ENCODE measurements at regions not wholly inside any gene's neighbourhood (a gene's known extent, or its start where the extent isn't known, plus 50 kb on each side); places are given as distances from the start of the nearest gene placed in this dataset.

DNA sequence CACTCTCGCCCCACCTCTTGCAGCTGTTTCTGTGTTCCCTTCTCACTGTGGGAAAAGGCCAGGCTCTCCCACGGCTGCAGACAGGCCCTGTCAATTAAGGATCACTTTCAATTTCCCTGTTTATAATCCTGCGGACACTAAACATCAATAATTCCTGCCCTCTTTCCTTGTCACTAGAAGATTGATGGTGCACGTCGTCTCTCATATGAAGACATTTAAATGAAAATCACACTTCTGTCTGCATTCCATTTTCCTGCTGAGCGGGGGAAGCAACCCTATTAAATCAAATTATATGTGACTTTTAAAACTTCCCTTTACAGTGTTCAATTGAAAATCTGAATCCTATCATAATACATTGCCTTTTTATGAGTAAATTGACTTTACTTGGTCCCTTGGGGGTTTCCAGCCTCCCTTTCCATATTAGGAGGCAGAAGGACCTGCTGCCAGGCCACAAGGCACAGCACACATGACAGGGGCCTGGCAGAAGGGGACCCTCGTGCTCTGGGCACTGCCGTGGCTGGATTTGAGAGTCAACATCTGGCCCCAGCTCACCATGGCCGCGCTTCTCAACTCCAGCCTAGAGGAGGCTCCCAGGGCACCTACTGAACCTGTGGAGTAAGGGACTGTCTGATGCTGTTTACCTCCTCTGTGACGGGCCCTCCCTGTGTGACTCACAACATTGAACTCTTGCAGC is 311.0 kb upstream of the IRX4 start:
- TF ChIP-seq, protein P1, sequence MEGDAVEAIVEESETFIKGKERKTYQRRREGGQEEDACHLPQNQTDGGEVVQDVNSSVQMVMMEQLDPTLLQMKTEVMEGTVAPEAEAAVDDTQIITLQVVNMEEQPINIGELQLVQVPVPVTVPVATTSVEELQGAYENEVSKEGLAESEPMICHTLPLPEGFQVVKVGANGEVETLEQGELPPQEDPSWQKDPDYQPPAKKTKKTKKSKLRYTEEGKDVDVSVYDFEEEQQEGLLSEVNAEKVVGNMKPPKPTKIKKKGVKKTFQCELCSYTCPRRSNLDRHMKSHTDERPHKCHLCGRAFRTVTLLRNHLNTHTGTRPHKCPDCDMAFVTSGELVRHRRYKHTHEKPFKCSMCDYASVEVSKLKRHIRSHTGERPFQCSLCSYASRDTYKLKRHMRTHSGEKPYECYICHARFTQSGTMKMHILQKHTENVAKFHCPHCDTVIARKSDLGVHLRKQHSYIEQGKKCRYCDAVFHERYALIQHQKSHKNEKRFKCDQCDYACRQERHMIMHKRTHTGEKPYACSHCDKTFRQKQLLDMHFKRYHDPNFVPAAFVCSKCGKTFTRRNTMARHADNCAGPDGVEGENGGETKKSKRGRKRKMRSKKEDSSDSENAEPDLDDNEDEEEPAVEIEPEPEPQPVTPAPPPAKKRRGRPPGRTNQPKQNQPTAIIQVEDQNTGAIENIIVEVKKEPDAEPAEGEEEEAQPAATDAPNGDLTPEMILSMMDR (IDR thresholded peaks at IDR 0.05 in 8 of 11, conservative IDR thresholded peaks at IDR 0.05 in 3 of 11), result no peak
- no peak for TF ChIP-seq POLR2A (IDR thresholded peaks at IDR 0.05)
- no peak for TF ChIP-seq POLR2AphosphoS5 (IDR thresholded peaks at IDR 0.05)

Data from spleen (tissue), 7 donors.